Thoracic aorta (tissue), 2 donors: ENCODE measurements at regions not wholly inside any gene's neighbourhood (a gene's known extent, or its start where the extent isn't known, plus 50 kb on each side); places are given as distances from the start of the nearest gene placed in this dataset.

Experiments
- ATAC-seq: fragments of 150-250 bp; one replicate; pipeline ENCODE4 v1.8.0; 2017; ENCODE audit warnings: low read depth; ENCODE audit not compliant: insufficient number of reproducible peaks, low FRiP score
- DNase-seq: peaks from one replicate; pipeline ENCODE4 v3.0.0-alpha.2; 2020; ENCODE audit warnings: low spot score
- H3K27ac ChIP-seq, 2 donors: fragments of 200-600 bp; sonication (generic); 1 replicate in 1 of 2; 2 replicates in 1 of 2; pipeline ENCODE4 v1.5.1; 2016; ENCODE audit warnings: mild to moderate bottlenecking in 2 of 2, moderate library complexity in 2 of 2
- H3K27me3 ChIP-seq: fragments of 200-600 bp; sonication (generic); replicated peaks from 2 replicates; pipeline ENCODE4 v1.6.0; 2016; ENCODE audit warnings: mild to moderate bottlenecking; ENCODE audit not compliant: insufficient read depth
- H3K36me3 ChIP-seq: fragments of 200-600 bp; sonication (generic); one replicate; pipeline ENCODE4 v1.5.1; 2016
- H3K4me1 ChIP-seq, 2 donors: fragments of 200-600 bp; sonication (generic); 1 replicate in 1 of 2; 2 replicates in 1 of 2; pipeline versions ENCODE4 v1.5.1 to v1.6.0; 2016; ENCODE audit warnings: low read depth in 2 of 2, mild to moderate bottlenecking in 1 of 2; ENCODE audit not compliant: control insufficient read depth in 1 of 2
- H3K4me3 ChIP-seq: fragments of 200-600 bp; sonication (generic); 2 replicates; pipeline ENCODE4 v1.5.1; 2016; ENCODE audit warnings: mild to moderate bottlenecking
- H3K9me3 ChIP-seq: fragments of 200-600 bp; sonication (generic); 2 replicates; pipeline ENCODE4 v1.5.1; 2016
- TF ChIP-seq, protein P1 (sequence below): fragments of 200-600 bp; sonication (generic); IDR thresholded peaks from one replicate; pipeline ENCODE4 v1.5.1; 2019; ENCODE audit warnings: antibody characterized with exemption

DNA sequence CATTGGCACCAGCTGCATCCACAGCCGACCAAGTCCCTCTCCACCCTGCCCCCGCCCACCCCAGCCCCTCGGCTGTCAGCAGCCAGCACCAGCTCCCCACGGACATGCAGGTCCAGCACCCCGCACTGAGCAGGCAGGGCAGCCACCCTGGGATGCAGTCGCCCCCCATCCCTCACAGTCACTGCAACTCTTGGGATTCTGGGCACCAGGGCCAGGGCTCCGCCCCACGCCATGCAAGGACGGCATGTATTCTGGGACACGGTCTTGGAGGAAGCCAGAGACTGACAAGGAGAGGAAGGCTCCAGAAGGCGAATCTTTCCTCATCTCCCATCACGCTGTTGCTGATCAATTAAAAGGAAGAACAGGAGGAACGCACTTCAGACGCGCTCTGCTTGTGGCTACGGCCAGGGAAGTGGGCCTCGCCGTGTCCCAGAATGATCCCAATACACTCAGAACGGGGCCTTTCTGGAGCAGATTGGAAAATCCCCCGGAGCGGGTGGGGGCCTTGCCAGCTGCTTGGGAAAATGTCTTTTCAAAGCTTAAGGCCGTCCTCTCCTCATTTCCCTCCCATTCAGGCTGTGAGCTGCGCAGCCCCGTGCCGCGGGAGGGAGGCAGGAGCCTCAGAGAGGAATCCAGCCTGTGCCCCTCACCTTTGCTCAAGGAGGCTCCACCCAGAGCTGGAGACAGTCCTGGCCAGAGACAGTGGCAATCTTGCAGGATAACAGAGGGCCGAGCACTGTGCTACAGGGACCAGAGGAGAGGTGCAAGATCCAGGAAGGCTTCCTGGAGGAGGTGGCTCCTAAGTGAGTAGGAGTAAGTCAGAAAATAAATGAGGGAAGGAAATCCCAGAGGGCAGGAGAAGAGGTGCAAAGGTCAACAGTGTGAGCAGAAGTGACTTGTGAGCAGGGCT lies 54.1 kb upstream of the DIO3 start:
- Histone ChIP-seq H3K27ac (no peak overlapping the region), H3K9me3 (no peaks in the 10 kb centered on the region), H3K4me1 (no peaks in the 10 kb centered on the region), H3K27me3 (no peaks in the 10 kb centered on the region), H3K4me3 (no peak overlapping the region), H3K36me3 (no peaks in the 10 kb centered on the region)
- TF ChIP-seq, protein P1, sequence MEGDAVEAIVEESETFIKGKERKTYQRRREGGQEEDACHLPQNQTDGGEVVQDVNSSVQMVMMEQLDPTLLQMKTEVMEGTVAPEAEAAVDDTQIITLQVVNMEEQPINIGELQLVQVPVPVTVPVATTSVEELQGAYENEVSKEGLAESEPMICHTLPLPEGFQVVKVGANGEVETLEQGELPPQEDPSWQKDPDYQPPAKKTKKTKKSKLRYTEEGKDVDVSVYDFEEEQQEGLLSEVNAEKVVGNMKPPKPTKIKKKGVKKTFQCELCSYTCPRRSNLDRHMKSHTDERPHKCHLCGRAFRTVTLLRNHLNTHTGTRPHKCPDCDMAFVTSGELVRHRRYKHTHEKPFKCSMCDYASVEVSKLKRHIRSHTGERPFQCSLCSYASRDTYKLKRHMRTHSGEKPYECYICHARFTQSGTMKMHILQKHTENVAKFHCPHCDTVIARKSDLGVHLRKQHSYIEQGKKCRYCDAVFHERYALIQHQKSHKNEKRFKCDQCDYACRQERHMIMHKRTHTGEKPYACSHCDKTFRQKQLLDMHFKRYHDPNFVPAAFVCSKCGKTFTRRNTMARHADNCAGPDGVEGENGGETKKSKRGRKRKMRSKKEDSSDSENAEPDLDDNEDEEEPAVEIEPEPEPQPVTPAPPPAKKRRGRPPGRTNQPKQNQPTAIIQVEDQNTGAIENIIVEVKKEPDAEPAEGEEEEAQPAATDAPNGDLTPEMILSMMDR = no peak
- DNase-seq = no peak
- no peak for ATAC-seq

DNA sequence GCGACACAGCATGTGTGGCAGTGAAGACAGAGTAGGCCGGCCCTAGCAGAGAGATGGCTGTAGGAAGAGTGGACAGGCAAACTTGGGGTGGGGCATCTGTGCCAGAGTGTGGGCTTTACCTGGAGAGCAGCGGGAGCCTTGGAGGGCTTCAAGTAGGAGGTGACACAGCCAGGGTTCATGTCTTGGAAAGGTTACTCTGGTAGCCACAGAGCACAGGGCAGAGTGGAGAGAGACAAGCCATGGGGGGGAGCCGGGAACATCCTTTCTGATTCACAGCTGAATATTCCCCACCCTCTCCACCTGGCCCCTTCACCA lies 53.5 kb upstream of the DIO3 start:
- no peaks in the 10 kb centered on the region for H3K9me3 ChIP-seq
- TF ChIP-seq, protein P1 = no peak
- no peaks in the 10 kb centered on the region for H3K36me3 ChIP-seq
- ATAC-seq (no peak), DNase-seq (no peak)
- H3K27ac ChIP-seq = no peak overlapping the region
- no peak overlapping the region for H3K4me3 ChIP-seq
- no peaks in the 10 kb centered on the region for H3K4me1 ChIP-seq
- no peaks in the 10 kb centered on the region for H3K27me3 ChIP-seq

DNA sequence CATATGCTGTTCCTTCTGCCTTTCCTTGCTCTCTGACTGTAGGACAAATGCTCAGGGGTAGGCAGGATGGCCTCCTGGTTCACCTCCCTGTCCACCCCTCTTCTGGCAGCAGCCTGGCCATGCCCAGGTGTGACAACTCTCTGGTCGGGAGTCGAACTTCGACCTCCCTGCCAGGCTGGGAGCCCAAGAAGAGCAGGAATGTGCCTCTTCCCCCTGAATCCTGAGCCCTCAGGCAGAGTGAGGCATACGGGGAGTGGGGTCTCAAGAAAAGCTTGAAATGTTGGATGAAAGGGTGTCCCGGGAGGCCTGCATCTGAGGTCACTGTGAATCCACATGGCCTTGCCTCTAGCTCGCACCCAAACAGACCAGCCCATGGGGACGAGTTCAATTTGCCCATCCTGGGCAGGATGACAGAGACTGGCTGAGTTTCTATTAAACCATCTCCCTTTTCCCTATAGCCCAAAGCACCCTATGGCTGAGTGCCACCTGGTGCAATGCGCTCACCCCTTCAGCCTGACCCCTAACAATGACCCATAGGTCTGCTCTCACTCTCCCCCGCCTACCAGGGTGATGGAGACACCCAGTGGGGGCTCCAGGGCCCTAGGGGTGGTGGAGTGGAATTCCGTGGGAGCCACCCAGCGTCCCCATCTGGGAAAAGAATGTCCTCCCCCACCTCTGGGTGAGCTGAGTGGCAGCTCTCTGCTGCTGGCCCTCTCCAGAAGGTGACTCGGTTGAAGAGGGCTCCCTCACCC lies 52.9 kb upstream of the DIO3 start:
- H3K9me3 ChIP-seq = no peaks in the 10 kb centered on the region
- no peaks in the 10 kb centered on the region for H3K36me3 ChIP-seq
- no peaks in the 10 kb centered on the region for H3K27me3 ChIP-seq
- no peaks in the 10 kb centered on the region for H3K4me1 ChIP-seq
- no peak overlapping the region for H3K27ac ChIP-seq
- DNase-seq (no peak), ATAC-seq (no peak)
- TF ChIP-seq, protein P1 = no peak
- H3K4me3 ChIP-seq = no peak overlapping the region

DNA sequence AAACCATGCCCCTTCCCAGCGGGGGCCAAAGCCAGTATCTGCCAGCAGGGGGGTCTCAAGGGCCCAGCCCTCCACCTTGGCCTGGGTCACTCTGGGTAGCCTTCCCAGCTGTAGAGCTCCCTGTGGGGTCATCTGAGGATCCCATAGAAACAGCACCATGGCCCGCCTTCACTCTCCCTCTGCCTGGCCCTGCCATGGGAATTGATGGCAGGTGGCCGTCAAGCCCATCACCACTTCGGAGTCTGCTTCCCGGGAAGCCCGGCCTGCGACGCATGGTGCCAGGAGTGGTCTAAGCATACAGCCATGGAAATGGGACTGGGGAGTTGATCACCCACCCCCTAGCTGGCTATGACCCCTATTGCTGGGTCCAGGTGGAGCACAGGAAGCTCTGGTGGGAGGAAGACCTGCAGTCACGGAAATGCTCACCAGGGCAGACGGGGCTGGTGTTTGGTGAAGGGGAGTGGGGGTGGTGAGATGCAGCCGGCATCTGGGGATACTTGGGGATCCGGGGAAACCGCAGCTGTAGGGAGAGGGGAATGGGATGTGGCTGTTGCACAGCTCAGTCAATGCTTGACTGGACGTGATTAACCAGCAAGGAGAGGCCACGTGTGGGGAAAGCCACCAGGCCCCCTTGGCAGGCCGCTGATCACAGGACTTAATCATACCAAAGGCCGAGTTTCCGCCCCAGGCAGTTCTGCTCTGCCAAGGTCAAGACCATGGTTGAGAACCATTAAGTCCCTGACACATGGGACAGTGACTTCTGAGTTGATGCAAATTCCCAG lies 52.2 kb upstream of the DIO3 start:
- Histone ChIP-seq H3K4me3 (no peak overlapping the region), H3K9me3 (no peaks in the 10 kb centered on the region), H3K4me1 (no peaks in the 10 kb centered on the region), H3K36me3 (no peaks in the 10 kb centered on the region), H3K27me3 (no peaks in the 10 kb centered on the region), H3K27ac (no peak overlapping the region)
- TF ChIP-seq, protein P1 = no peak
- ATAC-seq = no peak
- no peak for DNase-seq
